DND-41 (cell line): ENCODE measurements at regions not wholly inside any gene's neighbourhood (a gene's known extent, or its start where the extent isn't known, plus 50 kb on each side); places are given as distances from the start of the nearest gene placed in this dataset.

Source experiments
- ATAC-seq: fragments of 200-7000 bp; cut with Tn5 transposase; 3 replicates; pipeline ENCODE4 v1.9.1; 2021; ENCODE audit warnings: low read depth; ENCODE audit not compliant: insufficient read depth
- DNase-seq: peaks from one replicate; pipeline ENCODE4 v3.0.0-alpha.2; 2020
- H2AFZ ChIP-seq: 2 replicates; pipeline ENCODE4 v1.6.0; 2012; ENCODE audit warnings: low read depth, low read length
- H3K27ac ChIP-seq: 2 replicates; pipeline ENCODE4 v1.5.1; 2012; ENCODE audit warnings: low read length, inconsistent platforms
- H3K27me3 ChIP-seq: fragments of 200-600 bp; sonication (generic); 2 replicates; pipeline ENCODE4 v1.6.0; 2012; ENCODE audit warnings: low read length, mild to moderate bottlenecking, inconsistent platforms; ENCODE audit not compliant: insufficient read depth, poor library complexity
- H3K36me3 ChIP-seq: 2 replicates; pipeline ENCODE4 v1.5.1; 2012; ENCODE audit warnings: low read length, inconsistent platforms; ENCODE audit not compliant: insufficient read depth
- H3K4me1 ChIP-seq: 2 replicates; pipeline ENCODE4 v1.5.1; 2012; ENCODE audit warnings: mild to moderate bottlenecking, low read length; ENCODE audit not compliant: insufficient read depth
- H3K4me2 ChIP-seq: 2 replicates; pipeline ENCODE4 v1.6.0; 2012; ENCODE audit warnings: mild to moderate bottlenecking, moderate library complexity, low read length, inconsistent platforms; ENCODE audit not compliant: insufficient read depth
- H3K4me3 ChIP-seq, 2 experiments: fragments of 200-600 bp in 1 of 2; shearing (Covaris generic) in 1 of 2; 2 replicates each; pipeline ENCODE4 v1.5.1; 2012 to 2016; ENCODE audit warnings: inconsistent platforms in 2 of 2, low read length in 2 of 2, mild to moderate bottlenecking in 2 of 2, low read depth in 1 of 2, moderate library complexity in 1 of 2
- H3K79me2 ChIP-seq: 2 replicates; pipeline ENCODE4 v1.6.0; 2012; ENCODE audit warnings: low read length, inconsistent platforms; ENCODE audit not compliant: insufficient read depth
- H3K9ac ChIP-seq: 2 replicates; pipeline ENCODE4 v1.6.0; 2012; ENCODE audit warnings: low read depth, mild to moderate bottlenecking, inconsistent platforms, low read length, moderate library complexity
- H3K9me3 ChIP-seq: 2 replicates; pipeline ENCODE4 v1.5.1; 2012; ENCODE audit warnings: low read length, moderate library complexity, mild to moderate bottlenecking, inconsistent platforms; ENCODE audit not compliant: insufficient read depth, severe bottlenecking
- H4K20me1 ChIP-seq: 2 replicates; pipeline ENCODE4 v1.6.0; 2012; ENCODE audit warnings: low read length; ENCODE audit not compliant: insufficient read depth
- EZH2 ChIP-seq: IDR thresholded peaks from 3 replicates; pipeline ENCODE4 v1.6.1; 2012; ENCODE audit warnings: borderline replicate concordance, low read depth, mild to moderate bottlenecking, moderate library complexity, low read length, inconsistent platforms; ENCODE audit not compliant: severe bottlenecking
- TF ChIP-seq, protein P1 (sequence below): IDR thresholded peaks from 2 replicates; pipeline ENCODE4 v1.5.1; 2012; ENCODE audit warnings: borderline replicate concordance, low read length, moderate library complexity, mild to moderate bottlenecking; ENCODE audit not compliant: poor library complexity, severe bottlenecking; ENCODE audit errors: extremely low read depth

DNA sequence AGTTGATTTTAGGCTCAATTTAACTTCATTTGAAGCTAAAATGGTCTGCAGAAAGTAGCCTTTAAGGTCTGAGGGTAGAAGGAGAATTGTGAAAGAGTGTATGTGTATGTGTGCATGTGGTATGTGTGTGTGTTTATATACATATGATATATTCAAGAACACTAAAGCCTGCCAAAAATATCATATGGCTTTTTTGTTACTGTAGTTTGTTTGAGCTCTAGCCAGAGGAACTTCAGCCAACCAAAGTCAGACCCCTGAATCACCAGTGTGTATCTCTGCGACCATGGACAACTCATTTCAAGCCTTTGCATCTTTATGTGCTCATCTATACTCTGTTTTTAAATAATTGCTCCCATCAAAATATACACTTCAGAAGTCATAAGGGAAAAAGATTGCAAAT, 58.4 kb upstream of the HDAC9 start:
- ATAC-seq = no peak

DNA sequence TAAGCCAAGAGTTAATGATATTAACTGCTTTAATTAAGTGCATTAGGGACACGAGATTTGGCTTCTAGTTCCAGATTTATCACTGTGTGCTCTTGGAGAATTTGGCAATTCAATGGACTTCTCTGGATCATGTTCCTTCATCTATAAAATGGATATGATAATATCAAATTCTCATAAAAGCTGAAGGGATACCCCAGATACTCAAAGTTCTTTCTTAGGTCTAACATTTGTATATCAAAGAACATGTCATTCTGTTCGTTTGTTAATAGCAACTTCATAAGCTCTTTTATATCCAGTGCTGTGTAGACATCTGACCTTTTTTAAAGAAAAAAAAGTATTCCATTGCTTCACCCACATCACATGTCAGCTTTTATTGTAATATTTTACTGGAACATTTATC, 54.6 kb upstream of the HDAC9 start:
- no peak for ATAC-seq
- no peaks in the 10 kb centered on the region for H3K4me1 ChIP-seq
- no peaks in the 10 kb centered on the region for H4K20me1 ChIP-seq
- H3K27me3 ChIP-seq = no peaks in the 10 kb centered on the region
- H3K36me3 ChIP-seq = no peaks in the 10 kb centered on the region
- H2AFZ ChIP-seq = no peak overlapping the region
- no peak overlapping the region for H3K9ac ChIP-seq
- H3K79me2 ChIP-seq = no peaks in the 10 kb centered on the region
- no peaks in the 10 kb centered on the region for H3K9me3 ChIP-seq
- H3K4me2 ChIP-seq = no peak overlapping the region
- TF ChIP-seq, protein P1, sequence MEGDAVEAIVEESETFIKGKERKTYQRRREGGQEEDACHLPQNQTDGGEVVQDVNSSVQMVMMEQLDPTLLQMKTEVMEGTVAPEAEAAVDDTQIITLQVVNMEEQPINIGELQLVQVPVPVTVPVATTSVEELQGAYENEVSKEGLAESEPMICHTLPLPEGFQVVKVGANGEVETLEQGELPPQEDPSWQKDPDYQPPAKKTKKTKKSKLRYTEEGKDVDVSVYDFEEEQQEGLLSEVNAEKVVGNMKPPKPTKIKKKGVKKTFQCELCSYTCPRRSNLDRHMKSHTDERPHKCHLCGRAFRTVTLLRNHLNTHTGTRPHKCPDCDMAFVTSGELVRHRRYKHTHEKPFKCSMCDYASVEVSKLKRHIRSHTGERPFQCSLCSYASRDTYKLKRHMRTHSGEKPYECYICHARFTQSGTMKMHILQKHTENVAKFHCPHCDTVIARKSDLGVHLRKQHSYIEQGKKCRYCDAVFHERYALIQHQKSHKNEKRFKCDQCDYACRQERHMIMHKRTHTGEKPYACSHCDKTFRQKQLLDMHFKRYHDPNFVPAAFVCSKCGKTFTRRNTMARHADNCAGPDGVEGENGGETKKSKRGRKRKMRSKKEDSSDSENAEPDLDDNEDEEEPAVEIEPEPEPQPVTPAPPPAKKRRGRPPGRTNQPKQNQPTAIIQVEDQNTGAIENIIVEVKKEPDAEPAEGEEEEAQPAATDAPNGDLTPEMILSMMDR = no peak
- TF ChIP-seq EZH2 = no peak
- no peak overlapping the region for H3K27ac ChIP-seq
- no peak for DNase-seq
- no peak overlapping the region for H3K4me3 ChIP-seq

More for the DNA sequence above, 58.4 kb upstream of the HDAC9 start:
- no peak for TF ChIP-seq EZH2
- TF ChIP-seq, protein P1 = no peak
- no peak overlapping the region for H2AFZ ChIP-seq
- H3K9me3 ChIP-seq = no peaks in the 10 kb centered on the region
- no peak overlapping the region for H3K4me3 ChIP-seq
- H3K27ac ChIP-seq = no peak overlapping the region
- H3K27me3 ChIP-seq = no peaks in the 10 kb centered on the region
- H3K4me1 ChIP-seq = no peaks in the 10 kb centered on the region
- H4K20me1 ChIP-seq = no peaks in the 10 kb centered on the region
- no peak for DNase-seq
- H3K9ac ChIP-seq = no peak overlapping the region
- no peaks in the 10 kb centered on the region for H3K36me3 ChIP-seq
- H3K4me2 ChIP-seq = no peak overlapping the region
- no peaks in the 10 kb centered on the region for H3K79me2 ChIP-seq

DNA sequence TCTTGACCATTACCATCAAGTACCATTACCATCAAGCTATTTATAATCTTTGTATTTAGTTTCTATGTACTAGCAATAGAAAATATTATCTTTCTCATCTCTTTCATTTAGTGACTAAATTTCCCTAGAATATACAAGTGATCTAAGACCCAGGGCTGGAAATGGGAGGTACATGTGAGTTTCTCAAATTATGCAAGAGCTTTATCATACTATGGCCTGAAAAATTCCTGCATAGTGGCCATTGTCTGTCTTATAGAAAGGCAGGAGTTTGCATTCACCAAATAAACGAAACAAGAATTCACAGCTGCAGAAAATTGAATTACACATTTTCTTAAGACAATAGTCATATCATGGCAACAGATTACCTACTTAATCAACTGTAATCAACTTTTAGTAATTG, 50.7 kb upstream of the HDAC9 start:
- no peaks in the 10 kb centered on the region for H4K20me1 ChIP-seq
- H3K36me3 ChIP-seq = no peaks in the 10 kb centered on the region
- H3K9ac ChIP-seq = no peak overlapping the region
- H3K79me2 ChIP-seq = no peaks in the 10 kb centered on the region
- no peaks in the 10 kb centered on the region for H3K4me1 ChIP-seq
- no peaks in the 10 kb centered on the region for H3K27me3 ChIP-seq
- TF ChIP-seq, protein P1 = no peak
- no peak for TF ChIP-seq EZH2
- H3K9me3 ChIP-seq = no peaks in the 10 kb centered on the region
- H3K4me2 ChIP-seq = no peak overlapping the region
- no peak overlapping the region for H3K4me3 ChIP-seq
- H2AFZ ChIP-seq = no peak overlapping the region
- DNase-seq (no peak), ATAC-seq (no peak)
- no peak overlapping the region for H3K27ac ChIP-seq

DNA sequence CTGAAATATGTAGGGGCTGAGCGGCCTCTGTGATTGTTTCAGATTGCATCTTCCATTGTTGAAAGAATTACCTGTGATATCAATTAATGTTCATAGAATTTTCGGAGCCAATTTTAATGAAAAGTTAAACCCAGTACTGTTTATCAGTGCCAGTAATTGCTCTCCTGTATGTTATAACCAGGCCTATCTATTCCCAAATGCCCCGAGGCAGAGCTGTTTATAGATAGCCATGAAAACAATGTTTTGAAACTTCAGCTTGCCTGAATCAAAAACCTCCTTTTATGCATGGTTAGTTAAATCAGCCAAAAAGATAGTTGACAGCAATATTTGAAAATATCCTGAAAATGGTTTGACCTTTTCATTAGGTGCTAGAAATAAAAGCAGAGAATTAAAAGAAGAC, 50.1 kb upstream of the HDAC9 start:
- no peak overlapping the region for H3K9ac ChIP-seq
- no peaks in the 10 kb centered on the region for H4K20me1 ChIP-seq
- TF ChIP-seq EZH2 = no peak
- TF ChIP-seq, protein P1 = no peak
- H3K4me3 ChIP-seq = no peak overlapping the region
- H3K36me3 ChIP-seq = no peaks in the 10 kb centered on the region
- no peaks in the 10 kb centered on the region for H3K27me3 ChIP-seq
- no peaks in the 10 kb centered on the region for H3K79me2 ChIP-seq
- H2AFZ ChIP-seq = no peak overlapping the region
- no peaks in the 10 kb centered on the region for H3K4me1 ChIP-seq
- H3K27ac ChIP-seq = no peak overlapping the region
- no peak overlapping the region for H3K4me2 ChIP-seq
- DNase-seq (no peak), ATAC-seq (no peak)
- no peaks in the 10 kb centered on the region for H3K9me3 ChIP-seq
